Ecto neural progenitor cell (in vitro differentiated cells): ENCODE measurements at regions not wholly inside any gene's neighbourhood (a gene's known extent, or its start where the extent isn't known, plus 50 kb on each side); places are given as distances from the start of the nearest gene placed in this dataset.
"Not testable (repeated sequence)": the region's sequence is repeated elsewhere in the genome, so short reads cannot be mapped to it uniquely, and the experiment has no call there.

Source experiments
- DNase-seq: peaks from one replicate; pipeline ENCODE4 v3.0.0-alpha.2; 2018; ENCODE audit warnings: low spot score

DNA sequence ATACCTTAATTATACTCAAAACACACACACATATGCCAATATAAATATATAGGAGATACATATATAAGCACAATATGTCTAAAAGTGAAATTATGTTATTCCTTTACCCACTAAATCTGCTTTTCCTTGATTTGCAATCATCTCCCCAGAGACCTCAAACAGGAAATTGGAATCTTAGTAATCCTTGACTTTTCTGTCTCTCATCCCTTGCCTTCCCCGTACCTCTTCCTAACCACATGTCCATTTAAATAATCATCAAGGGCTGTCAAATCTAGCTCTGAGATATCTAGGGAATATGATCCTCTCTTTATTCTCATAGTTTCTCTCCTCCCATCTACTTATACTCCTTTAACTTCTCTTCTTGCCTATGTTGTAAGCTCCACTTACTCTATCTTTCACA is 336.6 kb downstream of the HGF start:
- DNase-seq, result no peak

DNA sequence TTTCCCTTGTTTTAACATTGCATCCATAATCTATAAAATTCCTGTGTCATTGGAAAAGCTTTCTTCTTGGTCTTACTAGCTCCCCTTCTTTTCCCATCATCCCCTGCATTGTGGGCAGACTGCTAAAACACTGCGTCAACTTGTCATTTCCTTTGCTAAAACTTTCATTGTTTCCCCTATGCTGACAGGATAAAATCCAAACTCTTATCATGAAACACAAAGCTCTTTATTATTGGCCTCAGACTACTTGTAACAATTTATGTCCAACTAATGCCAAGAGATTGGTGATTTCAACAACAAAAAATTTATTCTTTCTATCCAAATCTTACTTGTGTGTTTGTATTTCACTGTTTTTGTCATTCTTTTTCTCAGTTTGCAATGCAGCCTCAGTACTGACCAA is 339.1 kb downstream of the HGF start:
- no peak for DNase-seq

DNA sequence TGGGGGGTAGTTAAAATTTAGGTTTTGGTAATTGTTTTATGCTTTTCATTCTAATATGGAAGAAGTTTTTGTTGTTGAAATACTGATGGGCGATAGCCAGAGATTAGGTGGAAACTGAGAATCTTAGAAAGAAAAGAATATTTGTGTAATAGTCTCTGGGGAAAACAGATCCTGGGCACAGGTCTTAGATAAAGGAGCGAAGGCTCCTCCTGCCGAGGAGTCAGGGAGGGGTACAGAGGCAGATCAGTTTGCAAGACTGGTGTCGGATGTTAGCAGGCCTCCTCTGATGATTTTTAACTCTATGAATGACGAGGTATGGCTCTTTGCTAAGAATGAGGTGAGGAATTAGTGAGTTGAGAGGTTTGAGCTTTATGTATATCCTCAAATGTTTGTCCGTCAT is 339.7 kb downstream of the HGF start:
- DNase-seq, result no peak

DNA sequence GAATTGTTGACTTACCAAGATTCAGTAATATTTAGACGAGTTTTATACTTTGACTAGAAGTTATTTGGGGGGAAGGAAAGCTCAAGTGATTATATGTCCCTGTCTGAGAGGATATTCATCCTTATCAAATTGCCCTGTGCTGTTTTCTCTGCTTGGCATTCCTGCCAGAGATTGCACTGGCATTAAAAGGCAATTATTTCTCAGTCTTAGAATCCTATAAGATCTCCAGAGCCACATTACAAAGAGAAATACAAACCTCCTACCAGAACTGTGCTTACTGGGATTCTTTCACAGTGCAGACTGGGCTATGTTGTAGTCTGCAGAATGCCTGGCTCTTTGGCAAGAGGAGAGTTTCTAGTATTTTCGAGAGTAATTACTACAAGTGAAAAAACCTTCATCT is 342.4 kb downstream of the HGF start:
- DNase-seq, result no peak

DNA sequence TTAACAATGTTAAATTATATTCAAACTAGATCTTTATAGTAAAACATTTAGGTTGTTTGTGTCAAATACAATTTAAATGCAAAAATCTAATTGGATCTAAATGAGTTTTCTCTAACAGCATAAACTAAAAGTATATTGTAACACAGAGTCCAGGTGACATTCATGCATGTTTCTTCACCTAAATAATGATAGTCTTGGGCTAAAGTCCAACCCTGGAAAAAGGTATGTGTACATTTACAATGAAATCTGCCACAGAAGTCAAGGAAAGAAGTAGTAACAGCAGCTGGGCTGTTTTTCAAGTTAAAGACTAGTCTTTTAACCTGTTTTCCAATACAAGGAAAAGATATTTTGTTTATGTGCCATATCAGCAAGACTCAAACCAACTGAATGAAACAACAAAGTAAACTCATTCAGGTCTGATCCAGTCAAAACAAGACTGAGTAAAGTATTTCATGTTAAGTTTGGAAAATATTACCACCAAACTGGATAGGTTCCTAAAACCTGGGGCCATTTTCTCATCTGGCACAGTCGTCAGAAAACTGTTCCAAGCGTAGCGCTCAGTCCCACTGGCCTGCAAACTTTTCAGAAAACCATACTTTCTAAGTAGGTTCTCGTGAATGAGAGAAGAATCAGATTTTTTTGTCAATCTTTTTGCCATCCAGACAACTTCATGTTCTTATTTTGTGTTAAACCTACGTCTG is 349.2 kb downstream of the HGF start:
- DNase-seq, result no peak

DNA sequence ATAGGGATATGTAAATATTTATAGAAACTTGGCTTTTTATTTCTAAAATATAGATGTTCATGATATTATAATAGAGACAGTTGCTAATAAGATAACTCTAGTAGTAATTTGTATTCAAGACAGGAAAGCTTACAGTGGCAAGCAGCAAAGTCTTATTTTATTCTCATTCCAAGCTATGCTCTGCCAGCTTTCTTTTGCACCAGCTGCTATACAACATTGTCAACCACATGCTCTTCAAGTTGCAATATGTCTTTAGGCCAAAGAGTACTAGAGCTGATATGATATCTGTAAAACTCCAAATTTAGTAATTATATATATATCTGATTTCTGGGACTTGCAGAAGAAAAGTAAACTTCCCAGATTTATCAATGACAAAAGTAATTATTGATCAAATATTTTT is 350.1 kb downstream of the HGF start:
- DNase-seq, result no peak

DNA sequence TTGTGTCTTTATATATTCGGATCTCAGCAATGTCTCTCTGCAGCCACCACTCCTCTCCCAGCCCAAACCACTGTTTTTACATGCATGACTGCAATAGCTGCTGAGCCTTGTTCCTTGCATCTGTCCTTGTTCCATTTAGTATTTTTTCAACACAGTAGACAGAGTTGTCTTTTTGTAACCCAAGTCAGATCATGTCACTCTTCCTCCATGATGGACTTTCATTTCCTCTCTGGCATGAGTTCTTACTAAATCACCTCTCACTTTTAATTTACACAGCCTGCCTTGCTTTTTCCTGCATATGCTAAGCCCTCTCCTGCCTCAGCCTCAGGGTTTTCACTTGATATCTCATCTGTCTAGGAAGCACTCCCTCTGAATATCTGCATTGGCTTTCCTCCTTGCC is 353.2 kb downstream of the HGF start:
- no peak for DNase-seq

DNA sequence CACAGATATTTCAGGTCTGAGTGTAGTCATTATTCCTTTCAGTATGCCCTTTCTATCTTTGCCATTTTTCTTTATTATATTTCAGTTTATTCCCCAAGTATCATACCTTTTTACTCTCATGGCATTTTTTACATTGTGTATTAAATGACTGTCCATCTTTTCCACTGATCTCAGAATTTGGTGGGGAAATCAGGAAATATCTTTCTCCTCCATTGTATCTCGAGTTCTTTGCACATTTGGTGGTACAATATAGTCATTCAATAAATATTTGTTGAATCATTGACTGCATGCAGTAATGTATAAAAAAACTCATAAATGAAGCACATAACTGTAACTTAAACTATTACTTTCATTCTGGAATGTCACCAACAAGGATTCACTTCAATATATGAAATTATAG is 354.7 kb downstream of the HGF start:
- no peak for DNase-seq

DNA sequence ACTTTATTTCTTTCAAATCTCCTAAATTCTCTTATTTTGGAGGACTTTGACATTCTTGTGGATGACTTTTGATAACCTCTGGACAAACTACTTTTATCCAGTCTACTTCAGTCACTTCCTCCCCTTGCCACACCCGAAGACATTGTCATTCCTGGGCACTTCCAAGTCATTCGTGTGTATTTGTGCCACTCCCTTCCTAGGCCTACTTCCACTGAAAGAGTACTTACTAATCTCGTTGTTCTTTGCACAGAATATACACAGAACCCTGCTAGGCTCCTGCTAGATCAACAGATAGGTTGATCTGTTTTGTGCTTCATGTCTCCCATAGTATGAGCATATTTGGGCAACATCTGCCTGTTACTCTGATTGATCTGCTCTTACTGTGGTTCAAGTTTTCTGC is 355.4 kb downstream of the HGF start:
- DNase-seq, result no peak

DNA sequence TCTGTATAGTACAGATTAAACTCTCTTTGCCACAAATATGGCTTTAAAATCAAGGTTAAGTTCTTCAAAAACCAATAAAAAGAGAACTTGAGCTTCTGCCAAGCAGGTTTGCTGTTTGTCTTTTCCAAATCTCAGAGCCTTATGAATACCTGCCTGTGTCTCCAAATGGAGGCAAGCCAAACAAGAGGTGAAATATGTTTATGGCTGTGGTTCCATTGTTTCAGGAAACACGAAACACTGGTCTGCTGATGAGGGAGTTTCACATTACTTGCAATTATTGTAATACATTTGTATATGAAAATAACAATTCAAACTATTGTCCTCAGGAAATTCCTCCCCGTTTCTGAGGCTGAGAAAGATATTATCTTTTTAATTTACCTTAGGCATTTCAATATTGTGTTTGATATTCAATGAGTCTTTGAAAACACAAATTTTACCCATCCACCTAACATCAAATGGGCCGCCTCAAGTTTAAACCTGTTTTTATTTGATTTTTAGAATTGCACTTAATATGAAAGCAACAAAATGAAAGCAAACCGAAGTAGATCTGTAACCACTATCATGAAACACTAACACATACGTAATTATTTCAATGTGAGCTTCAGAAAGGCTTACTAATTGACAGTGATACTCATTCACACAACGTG is 359.3 kb downstream of the HGF start:
- no peak for DNase-seq

DNA sequence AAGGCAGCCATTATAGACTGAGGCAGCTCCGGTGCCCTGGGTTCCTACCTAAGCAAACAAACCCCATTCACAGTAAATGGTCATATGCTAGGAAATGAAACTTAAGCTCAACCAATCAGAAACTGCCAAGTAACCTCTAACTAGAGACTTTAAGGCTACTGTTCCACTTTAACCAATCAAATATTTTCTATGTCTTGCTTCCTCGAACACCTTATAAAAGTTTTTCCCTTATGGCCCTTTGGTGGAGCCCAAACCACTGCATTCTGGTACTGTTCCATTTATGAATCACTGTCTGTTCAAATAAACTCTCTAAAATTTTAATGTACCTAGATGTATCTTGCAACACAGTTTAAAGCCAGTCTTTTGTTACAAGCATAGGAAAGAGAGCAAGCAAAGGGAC is 361.1 kb downstream of the HGF start:
- no peak for DNase-seq

DNA sequence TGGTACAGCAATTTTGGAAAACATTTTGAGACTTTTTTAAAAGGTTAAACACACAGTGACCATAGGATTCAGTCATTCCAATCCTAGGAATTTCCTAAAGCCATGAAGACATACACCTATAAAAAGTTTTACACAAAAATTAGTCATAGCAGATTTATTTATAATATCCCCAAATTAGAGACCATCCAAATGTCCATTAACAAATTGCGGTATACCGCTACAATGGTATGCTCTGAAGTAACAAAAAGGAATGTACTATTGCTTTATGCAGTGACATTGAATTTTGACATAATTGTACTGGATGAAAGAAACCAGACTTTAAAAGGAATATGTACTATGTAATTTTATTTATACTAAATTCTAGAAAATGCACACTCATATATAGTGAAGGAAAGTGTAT is 362.8 kb downstream of the HGF start:
- DNase-seq, result no peak

DNA sequence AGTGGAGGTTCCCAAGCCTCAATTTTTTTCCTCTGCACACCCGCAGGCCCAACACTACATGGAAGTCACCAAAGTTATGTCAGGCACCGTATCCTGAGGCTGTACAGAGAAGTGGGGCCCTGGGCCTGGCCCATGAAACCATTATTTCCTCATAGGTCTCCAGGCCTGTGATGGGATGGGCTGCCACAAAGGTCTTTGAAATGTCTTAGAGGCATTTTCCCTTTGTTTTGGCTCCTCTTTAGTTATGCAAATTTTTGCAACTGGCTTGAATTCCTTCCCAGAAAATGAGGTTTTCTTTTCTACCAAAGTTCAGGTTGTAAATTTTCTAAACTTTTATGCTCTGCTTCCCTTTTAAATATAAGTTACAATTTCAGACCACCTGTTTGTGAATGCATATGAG is 365.2 kb downstream of the HGF start:
- DNase-seq, result no peak

DNA sequence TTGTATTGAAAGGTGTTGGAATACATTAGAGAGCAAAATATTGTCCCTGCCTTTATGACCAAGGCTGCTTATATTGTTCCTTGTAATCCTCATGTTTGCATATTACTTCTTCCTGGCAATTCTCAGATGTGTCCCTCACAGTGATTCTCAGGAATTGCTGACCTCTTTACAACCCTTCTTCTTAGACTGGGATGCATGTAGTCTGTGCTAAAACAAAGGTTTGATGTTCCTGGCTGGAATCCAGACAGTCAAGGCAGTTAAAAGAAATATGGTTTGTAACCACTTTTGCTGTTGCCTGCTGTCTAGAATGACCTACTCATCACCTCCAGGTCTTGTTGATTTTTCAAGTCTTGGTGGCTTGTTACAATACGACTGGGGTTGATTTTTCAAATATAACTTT is 367.6 kb downstream of the HGF start:
- DNase-seq, result no peak

DNA sequence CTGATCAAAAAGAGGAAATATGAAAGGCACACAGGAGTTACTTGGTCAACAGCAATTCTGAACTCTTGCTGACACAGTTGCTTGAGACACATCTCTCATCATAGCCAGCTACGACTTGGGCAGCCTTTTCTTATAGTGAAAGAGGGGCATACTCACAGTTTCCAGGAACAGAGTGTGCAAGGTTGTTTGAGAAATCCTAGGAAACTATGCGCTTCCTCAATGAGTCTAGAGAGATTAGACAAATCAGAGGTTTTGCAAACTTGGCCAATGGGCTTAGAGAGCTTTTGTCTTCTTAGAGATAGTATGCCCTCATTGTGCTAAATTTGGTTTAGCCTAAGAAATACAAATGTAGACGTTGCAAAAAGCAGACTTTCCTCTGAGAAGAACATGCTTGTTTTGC is 370.4 kb downstream of the HGF start:
- no peak for DNase-seq

DNA sequence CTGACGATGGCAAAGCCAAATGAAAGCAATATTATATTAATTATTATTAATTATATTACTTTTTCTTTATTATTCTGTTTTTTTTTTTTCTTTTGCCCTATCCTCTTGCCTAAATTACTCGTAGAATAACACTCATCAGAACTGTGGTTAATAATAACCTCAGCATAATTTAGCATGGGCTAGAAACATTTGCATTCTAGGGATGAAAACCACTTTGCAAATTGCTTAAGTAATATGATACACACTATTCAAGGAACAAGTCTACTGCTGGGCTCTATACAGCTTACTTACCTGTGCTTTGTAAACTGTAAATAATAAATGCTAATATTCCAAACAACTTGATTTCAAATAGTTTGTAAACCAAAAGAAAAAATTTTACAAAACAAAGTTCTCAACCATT is 375.8 kb downstream of the HGF start:
- no peak for DNase-seq

DNA sequence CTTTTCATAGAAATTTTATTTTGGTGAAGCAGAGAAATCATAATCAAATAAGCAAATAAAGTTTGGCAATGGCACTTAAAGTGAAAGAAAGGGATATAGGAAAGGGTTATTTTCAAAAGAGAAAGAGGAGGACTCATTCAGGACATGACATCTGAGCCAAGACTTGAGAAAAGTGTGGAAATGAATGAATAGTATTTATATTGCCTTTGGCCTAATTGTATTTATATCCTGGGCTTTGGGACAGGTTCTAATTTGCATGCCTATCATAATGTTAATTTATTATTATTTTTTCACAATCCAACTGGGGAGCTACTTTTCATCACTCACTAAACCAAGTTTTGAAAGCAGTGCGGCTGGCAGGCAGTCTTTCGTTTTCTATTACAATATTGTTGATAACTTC is 376.8 kb downstream of the HGF start:
- DNase-seq, result no peak

DNA sequence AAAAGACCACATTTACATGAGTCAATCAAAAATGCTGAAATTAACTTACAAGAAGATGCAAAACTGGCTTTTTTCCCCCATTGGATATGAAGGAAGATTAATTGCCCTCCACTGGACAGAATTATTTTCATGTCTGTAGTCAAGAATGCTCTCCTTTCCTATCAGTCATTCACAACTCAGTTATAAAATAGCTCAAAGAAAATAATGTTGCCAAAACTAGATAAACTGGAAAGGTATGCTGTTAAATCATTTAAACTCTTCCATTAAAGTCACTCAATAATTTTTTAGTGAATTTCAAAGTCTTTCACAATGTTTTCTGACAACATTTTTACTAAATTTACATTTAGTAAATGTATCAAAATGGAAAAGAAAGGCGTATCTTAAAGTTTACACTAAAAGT is 384.5 kb downstream of the HGF start:
- no peak for DNase-seq

DNA sequence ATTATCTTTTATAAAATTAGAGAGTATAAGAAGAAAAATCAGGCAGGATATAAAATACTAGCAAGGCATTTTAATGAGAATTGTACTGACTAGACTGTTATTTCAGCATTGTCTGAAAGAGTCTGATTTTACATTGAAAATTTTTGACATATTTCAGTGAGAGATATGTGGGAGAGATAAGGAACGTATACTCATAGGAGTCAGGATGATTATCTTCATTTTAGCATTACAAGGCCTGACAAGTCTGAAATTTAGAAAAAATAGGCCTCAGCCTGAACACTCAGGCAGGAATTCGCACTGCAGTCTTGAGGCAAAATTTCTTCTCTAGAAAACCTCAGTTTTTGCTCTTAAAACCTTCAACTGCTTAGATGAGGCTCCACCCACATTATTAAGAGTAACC is 386.0 kb downstream of the HGF start:
- DNase-seq, result no peak

DNA sequence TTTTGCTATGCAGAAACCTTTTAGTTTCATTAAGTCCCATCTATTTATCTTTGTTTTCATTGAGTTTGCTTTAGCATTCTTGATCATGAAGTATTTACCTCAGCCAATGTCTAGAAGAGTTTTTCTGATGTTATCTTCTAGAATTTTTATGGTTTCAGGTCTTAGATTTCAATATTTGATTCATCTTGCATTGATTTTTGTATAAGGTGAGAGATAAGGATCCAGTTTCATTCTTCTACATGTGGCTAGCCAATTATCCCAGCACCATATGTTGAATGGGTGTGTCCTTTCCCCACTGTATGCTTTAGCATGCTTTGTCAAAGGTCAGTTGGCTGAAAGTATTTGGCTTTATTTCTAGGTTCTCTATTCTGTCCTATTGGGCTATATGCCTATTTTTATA is 395.2 kb downstream of the HGF start:
- DNase-seq, result not testable (repeated sequence)

DNA sequence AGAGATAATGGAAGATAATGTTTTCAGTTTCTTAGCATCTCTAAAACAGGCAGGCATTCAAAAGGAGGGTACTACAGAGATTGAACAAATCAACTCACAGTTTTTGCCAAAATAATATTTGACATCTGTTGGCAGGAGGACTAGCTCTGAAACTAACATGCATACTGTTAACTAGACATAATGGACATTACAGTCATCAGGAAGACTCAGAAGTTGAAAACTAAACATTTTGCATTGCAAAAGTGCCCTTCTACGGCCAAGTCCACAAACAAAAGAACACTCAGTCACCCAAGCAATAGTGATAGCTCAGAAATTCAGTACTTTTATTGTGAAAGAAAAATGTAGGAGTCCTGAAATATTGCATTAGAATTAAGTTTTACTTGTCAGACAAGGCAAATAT is 399.0 kb downstream of the HGF start:
- no peak for DNase-seq

DNA sequence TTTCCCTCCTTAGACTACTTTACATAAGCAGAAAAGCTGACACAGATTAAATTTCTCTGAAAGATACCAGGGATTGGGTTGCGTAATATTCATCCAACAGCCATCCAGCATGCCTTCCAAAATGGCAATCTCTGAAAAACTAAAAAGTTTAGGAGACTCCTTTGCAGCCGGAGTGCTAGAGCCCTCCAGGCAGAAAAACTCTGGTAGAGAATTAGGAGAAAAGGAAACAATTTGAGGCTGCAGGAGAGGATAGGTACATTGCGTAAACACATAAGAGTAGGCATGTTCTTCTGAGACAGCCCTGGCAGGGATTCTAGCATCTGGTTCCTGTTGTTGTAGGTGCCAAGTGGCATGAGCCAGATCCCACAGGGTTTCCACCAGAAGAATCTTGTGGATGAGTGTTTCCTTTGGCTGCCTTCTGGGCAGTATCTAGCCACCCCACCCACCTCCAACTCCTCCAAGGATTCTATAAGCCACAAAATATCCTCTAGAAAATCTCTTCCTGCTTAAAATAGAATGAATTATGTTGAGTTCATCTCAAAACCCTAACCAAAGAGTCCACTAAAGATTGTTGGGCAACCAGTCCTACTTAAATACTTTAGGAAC is 402.4 kb downstream of the HGF start:
- no peak for DNase-seq

DNA sequence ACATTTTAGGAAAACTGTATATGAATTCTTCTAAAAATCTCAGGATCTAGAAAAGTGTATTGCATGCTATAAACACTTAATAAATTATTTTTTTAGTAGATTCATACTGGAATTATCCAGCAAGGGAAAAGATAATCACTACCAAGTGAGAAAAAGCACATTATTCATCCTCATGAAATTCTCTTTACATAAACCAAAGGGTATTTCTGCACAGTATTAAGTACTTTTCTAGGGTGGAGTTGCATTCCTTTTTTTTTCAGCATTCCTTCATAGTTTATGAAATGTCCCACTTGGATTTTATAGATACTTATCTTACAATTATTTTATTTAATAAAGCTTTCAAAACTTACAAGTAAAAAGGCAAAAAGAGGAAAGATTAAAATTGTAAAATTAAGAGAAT is 403.3 kb downstream of the HGF start:
- no peak for DNase-seq

DNA sequence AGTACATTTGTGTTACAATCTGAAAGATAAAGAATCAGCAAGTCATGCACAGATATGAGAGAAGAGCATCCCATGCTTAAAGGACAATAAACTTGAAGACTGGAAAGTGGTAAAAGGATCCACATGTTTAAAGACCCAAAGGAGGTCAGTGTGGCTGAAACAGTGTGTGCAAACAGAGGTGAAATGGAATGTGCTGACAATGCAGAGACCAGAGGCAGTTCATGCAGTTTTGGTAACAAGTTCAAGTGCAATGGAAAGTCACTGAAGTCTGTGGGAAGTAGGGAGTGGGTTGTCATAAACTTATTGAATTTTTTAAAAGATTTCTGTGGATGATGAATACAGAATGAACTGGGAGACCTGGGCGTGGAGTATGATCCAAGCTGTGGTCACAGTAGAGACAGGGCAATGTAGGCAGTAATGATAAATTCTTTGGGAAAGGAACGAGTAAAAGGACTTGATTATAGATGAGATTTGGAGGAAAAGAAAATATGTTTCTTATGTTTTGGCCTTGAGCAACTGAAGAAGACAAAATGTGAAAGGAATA is 408.0 kb downstream of the HGF start:
- DNase-seq, result no peak
